HepG2 (cell line): ENCODE measurements at regions not wholly inside any gene's neighbourhood (a gene's known extent, or its start where the extent isn't known, plus 50 kb on each side); places are given as distances from the start of the nearest gene placed in this dataset.

Experiments
- ATAC-seq: fragments of 200-7000 bp; cut with Tn5 transposase; 3 replicates; pipeline ENCODE4 v1.9.1; 2020; ENCODE audit warnings: mild to moderate bottlenecking, moderate library complexity
- BruUV-seq: library from RNA; stranded (reverse); fragments of 400-500 nt; replicated peaks from 2 replicates; lab custom pipeline; 2021; lab: Mats Ljungman, UMichigan
- CTCF ChIA-PET: fragments of 300-600 bp; formaldehyde crosslinking; extraction: SDS; loops from one replicate; lab custom pipeline; 2021; ENCODE audit warnings: low total read pairs, inconsistent platforms, low intra/inter-chr PET ratio; lab: Yijun Ruan, JAX
- POLR2A ChIA-PET: fragments of 350-600 bp; sonication (Branson Sonifier 250); formaldehyde crosslinking; loops from one replicate; lab custom pipeline; 2020; ENCODE audit warnings: antibody characterized with exemption, inconsistent platforms; lab: Yijun Ruan, JAX
- DNase-seq: peaks from one replicate; pipeline ENCODE4 v3.0.0-alpha.2; 2015; ENCODE audit warnings: low spot score
- FAIRE-seq: peaks from 3 replicates; lab custom pipeline; 2011; peaks lifted over from hg19 to GRCh38; lab: Jason Lieb, UNC
- H2AFZ ChIP-seq: one replicate; pipeline ENCODE4 v1.6.1; 2011; ENCODE audit warnings: low read length, inconsistent platforms
- H3K27ac ChIP-seq: fragments of 300-600 bp; 3 replicates; pipeline ENCODE4 v1.8.0; 2011; ENCODE audit warnings: mixed run types, mild to moderate bottlenecking, mixed read lengths, low read length, inconsistent platforms; ENCODE audit not compliant: insufficient read depth; ENCODE audit errors: extremely low read length
- H3K27me3 ChIP-seq, 2 experiments: fragments of 200-600 bp in 1 of 2; 2 replicates in 1 of 2; 3 replicates in 1 of 2; pipeline versions ENCODE4 v1.6.0 to v1.8.0; 2011; ENCODE audit warnings: low read length in 2 of 2, mild to moderate bottlenecking in 2 of 2, moderate library complexity in 2 of 2, inconsistent platforms in 1 of 2; ENCODE audit not compliant: insufficient read depth in 2 of 2, control insufficient read depth in 1 of 2
- H3K36me3 ChIP-seq, 2 experiments: fragments of 200-600 bp in 1 of 2; replicated peaks in 1 of 2; 2 replicates in 1 of 2; 3 replicates in 1 of 2; pipeline versions ENCODE4 v1.5.1 to v1.8.0; 2011; ENCODE audit warnings: low read length in 2 of 2, inconsistent platforms in 1 of 2; ENCODE audit not compliant: insufficient read depth in 2 of 2, control insufficient read depth in 1 of 2
- H3K4me1 ChIP-seq: 2 replicates; pipeline ENCODE4 v1.5.1; 2012; ENCODE audit warnings: low read length, inconsistent platforms; ENCODE audit not compliant: insufficient read depth
- H3K4me2 ChIP-seq: 2 replicates; pipeline ENCODE4 v1.6.0; 2011; ENCODE audit warnings: low read depth, low read length, inconsistent platforms
- H3K4me3 ChIP-seq, 3 experiments: fragments of 200-600 bp in 1 of 3; sonication (generic), shearing (Covaris generic) in 1 of 3; replicated peaks in 1 of 3; 2 replicates each; pipeline ENCODE4 v1.5.1; 2011 to 2016; ENCODE audit warnings: low read length in 3 of 3, inconsistent platforms in 2 of 3, low read depth in 2 of 3, mild to moderate bottlenecking in 2 of 3, control low read depth in 1 of 3, mixed read lengths in 1 of 3; ENCODE audit not compliant: insufficient read depth in 1 of 3
- H3K79me2 ChIP-seq: one replicate; pipeline ENCODE4 v1.6.1; 2011; ENCODE audit warnings: low read length, inconsistent platforms; ENCODE audit not compliant: insufficient read depth
- H3K9ac ChIP-seq: 2 replicates; pipeline ENCODE4 v1.6.0; 2011; ENCODE audit warnings: mild to moderate bottlenecking, low read depth, low read length, inconsistent platforms; ENCODE audit not compliant: insufficient read depth
- H3K9me3 ChIP-seq: 2 replicates; pipeline ENCODE4 v1.5.1; 2012; ENCODE audit warnings: mild to moderate bottlenecking, low read length
- H4K20me1 ChIP-seq: 2 replicates; pipeline ENCODE4 v1.6.0; 2011; ENCODE audit warnings: inconsistent platforms, mild to moderate bottlenecking, low read length, moderate library complexity; ENCODE audit not compliant: insufficient read depth
- FOSL1 ChIP-seq: sonication (generic); formaldehyde crosslinking; IDR thresholded peaks from 2 replicates; pipeline ENCODE4 v1.9.0; 2021; ENCODE audit warnings: missing genetic modification reagents, borderline replicate concordance
- KDM4B ChIP-seq: sonication (generic); formaldehyde crosslinking; IDR thresholded peaks from 2 replicates; pipeline ENCODE4 v1.4.0; 2020; ENCODE audit warnings: missing genetic modification reagents
- NAIF1 ChIP-seq: sonication (generic); formaldehyde crosslinking; IDR thresholded peaks from 2 replicates; pipeline ENCODE4 v1.5.0; 2020; ENCODE audit warnings: mild to moderate bottlenecking, missing genetic modification reagents, borderline replicate concordance
- NFE2L2 ChIP-seq: fragments of 150-350 bp; IDR thresholded peaks from 2 replicates; pipeline ENCODE4 v1.6.1; 2014; ENCODE audit warnings: low read length
- RFX5 ChIP-seq: IDR thresholded peaks from 2 replicates; pipeline ENCODE4 v1.6.1; 2011; ENCODE audit warnings: low read depth, low read length, improper control_type of control experiment
- SNRNP70 ChIP-seq: fragments of 200-400 bp; formaldehyde crosslinking; IDR thresholded peaks from 2 replicates; pipeline ENCODE4 v1.6.1; 2017; ENCODE audit warnings: mild to moderate bottlenecking, low read depth, low read length, moderate library complexity
- SP5 ChIP-seq: IDR thresholded peaks from 2 replicates; pipeline ENCODE4 v1.6.1; 2016; ENCODE audit warnings: low read depth, borderline replicate concordance
- SPEN ChIP-seq: sonication (generic); formaldehyde crosslinking; IDR thresholded peaks from 2 replicates; pipeline ENCODE4 v1.5.1; 2020; ENCODE audit warnings: low read depth, mild to moderate bottlenecking, missing genetic modification reagents
- ZFX ChIP-seq: sonication (generic); formaldehyde crosslinking; IDR thresholded peaks from 2 replicates; pipeline ENCODE4 v1.4.0; 2020; ENCODE audit warnings: mild to moderate bottlenecking, low read depth, missing genetic modification reagents, moderate library complexity
- ZMAT3 ChIP-seq: sonication (generic); formaldehyde crosslinking; conservative IDR thresholded peaks from 2 replicates; pipeline ENCODE4 v1.7.0; 2021; ENCODE audit warnings: missing genetic modification reagents
- ZNF282 ChIP-seq: fragments of 450-650 bp; IDR thresholded peaks from 2 replicates; pipeline ENCODE4 v1.6.1; 2018; ENCODE audit not compliant: partially characterized antibody
- ZNF33A ChIP-seq: sonication (generic); formaldehyde crosslinking; IDR thresholded peaks from 2 replicates; pipeline ENCODE4 v1.5.1; 2020; ENCODE audit warnings: missing genetic modification reagents, mild to moderate bottlenecking, moderate library complexity, borderline replicate concordance
- WGBS: methylation state at CpG from one replicate; pipeline ENCODE4 v1.1.6; 2017; ENCODE audit warnings: low lambda C conversion rate; 5-methylcytosine and 5-hydroxymethylcytosine counted together
- in situ Hi-C: cut with HindIII; loops from 2 replicates; pipeline ENCODE4 v1.10.0; 2017; ENCODE audit warnings: low pct_unique_long_range_greater_than_20kb; ENCODE audit not compliant: extremely low pct_ligation_motif_present
- intact Hi-C: fragments of 100-400 bp; cut with micrococcal nuclease; formaldehyde crosslinking; loops from one replicate; pipeline ENCODE4 v1.10.0; 2022; ENCODE audit not compliant: unreplicated experiment
- TF ChIP-seq, protein P1 (sequence below): IDR thresholded peaks from 2 replicates; pipeline ENCODE4 v1.6.1; 2016; ENCODE audit warnings: low read depth, missing genetic modification reagents, missing compliant biosample characterization
- TF ChIP-seq, protein P2 (sequence below): sonication (generic); formaldehyde crosslinking; IDR thresholded peaks from 2 replicates; pipeline ENCODE4 v1.8.0; 2022; ENCODE audit warnings: missing genetic modification reagents, mild to moderate bottlenecking, borderline replicate concordance
- TF ChIP-seq, protein P3 (sequence below): sonication (generic); formaldehyde crosslinking; IDR thresholded peaks from 2 replicates; pipeline ENCODE4 v1.4.0; 2020; ENCODE audit warnings: missing genetic modification reagents, low read depth, mild to moderate bottlenecking, borderline replicate concordance
- TF ChIP-seq, protein P4 (sequence below): sonication (generic); formaldehyde crosslinking; IDR thresholded peaks from 2 replicates; pipeline ENCODE4 v1.8.0; 2022; ENCODE audit warnings: mild to moderate bottlenecking, missing genetic modification reagents, moderate library complexity

DNA sequence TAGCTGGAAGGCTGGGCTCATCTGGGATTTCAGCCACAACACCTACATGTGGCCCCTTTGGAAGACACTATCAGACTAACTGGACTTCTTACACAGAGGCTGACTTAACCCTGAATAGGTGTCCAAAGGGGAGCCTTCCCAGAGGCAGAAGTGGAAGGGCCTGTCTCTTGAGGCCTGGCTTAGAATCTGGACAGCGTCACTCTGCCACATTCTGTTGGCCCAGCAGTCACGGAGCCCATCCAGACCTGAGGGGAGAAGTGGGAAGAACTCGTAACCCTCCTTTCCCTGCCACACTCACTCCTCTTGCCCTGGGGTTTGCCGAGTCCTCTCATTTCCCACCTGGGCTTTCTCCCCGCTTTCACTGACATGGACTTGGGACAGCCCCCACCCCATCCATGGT lies 170.5 kb downstream of the C16orf95 start (continued):
- TF ChIP-seq, protein P1, sequence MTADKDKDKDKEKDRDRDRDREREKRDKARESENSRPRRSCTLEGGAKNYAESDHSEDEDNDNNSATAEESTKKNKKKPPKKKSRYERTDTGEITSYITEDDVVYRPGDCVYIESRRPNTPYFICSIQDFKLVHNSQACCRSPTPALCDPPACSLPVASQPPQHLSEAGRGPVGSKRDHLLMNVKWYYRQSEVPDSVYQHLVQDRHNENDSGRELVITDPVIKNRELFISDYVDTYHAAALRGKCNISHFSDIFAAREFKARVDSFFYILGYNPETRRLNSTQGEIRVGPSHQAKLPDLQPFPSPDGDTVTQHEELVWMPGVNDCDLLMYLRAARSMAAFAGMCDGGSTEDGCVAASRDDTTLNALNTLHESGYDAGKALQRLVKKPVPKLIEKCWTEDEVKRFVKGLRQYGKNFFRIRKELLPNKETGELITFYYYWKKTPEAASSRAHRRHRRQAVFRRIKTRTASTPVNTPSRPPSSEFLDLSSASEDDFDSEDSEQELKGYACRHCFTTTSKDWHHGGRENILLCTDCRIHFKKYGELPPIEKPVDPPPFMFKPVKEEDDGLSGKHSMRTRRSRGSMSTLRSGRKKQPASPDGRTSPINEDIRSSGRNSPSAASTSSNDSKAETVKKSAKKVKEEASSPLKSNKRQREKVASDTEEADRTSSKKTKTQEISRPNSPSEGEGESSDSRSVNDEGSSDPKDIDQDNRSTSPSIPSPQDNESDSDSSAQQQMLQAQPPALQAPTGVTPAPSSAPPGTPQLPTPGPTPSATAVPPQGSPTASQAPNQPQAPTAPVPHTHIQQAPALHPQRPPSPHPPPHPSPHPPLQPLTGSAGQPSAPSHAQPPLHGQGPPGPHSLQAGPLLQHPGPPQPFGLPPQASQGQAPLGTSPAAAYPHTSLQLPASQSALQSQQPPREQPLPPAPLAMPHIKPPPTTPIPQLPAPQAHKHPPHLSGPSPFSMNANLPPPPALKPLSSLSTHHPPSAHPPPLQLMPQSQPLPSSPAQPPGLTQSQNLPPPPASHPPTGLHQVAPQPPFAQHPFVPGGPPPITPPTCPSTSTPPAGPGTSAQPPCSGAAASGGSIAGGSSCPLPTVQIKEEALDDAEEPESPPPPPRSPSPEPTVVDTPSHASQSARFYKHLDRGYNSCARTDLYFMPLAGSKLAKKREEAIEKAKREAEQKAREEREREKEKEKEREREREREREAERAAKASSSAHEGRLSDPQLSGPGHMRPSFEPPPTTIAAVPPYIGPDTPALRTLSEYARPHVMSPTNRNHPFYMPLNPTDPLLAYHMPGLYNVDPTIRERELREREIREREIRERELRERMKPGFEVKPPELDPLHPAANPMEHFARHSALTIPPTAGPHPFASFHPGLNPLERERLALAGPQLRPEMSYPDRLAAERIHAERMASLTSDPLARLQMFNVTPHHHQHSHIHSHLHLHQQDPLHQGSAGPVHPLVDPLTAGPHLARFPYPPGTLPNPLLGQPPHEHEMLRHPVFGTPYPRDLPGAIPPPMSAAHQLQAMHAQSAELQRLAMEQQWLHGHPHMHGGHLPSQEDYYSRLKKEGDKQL (CRISPR knock-in tag), result no peak
- no peak for TF ChIP-seq ZNF282

DNA sequence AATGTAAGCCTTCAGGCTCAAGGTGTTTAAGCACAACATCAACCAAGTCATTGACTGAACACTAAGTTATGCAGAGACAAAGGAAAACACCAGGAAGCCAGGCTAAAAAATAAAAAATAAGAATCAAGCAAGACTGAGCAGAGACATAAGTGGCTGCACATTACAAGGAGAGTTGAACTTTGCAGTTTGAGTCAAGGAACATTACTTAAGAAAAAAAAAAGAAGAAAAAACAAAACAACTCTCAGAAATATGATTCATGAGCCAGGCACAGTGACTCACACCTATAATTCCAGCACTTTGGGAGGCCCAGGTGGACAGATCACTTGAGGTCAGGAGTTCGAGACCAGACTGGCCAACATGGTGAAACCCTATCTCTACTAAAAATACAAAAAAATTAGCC lies 168.1 kb downstream of the C16orf95 start:
- no peak for ATAC-seq
- H3K4me2 ChIP-seq, result no peak overlapping the region
- no peak for DNase-seq
- no peak overlapping the region for H3K27ac ChIP-seq
- 0 out of 5 replicates have a peak, but pooled peaks cover 0 to 5% of the 10 kb centered on the region in 2 experiments for H3K27me3 ChIP-seq
- H3K36me3 ChIP-seq, result no peaks in the 10 kb centered on the region
- in situ Hi-C loops (no loop called here), intact Hi-C loops (no loop called here)
- BruUV-seq, result no TSS peak
- H3K9ac ChIP-seq, result no peak overlapping the region
- H3K9me3 ChIP-seq, result 0 out of 2 replicates have a peak, but pooled peaks cover 3% of the 10 kb centered on the region
- ChIA-PET POLR2A (no interaction called here), CTCF (no interaction called here)
- no peak for FAIRE-seq
- no peaks in the 10 kb centered on the region for H3K79me2 ChIP-seq
- WGBS, result 12% methylated on average over 1 of the region's 1 CpG
- no peak overlapping the region for H3K4me3 ChIP-seq
- H2AFZ ChIP-seq, result no peak overlapping the region
- no peaks in the 10 kb centered on the region for H4K20me1 ChIP-seq
- H3K4me1 ChIP-seq, result no peaks in the 10 kb centered on the region
- TF ChIP-seq KDM4B (CRISPR knock-in tag) (no peak), NAIF1 (CRISPR knock-in tag) (no peak), FOSL1 (CRISPR knock-in tag) (no peak), ZFX (CRISPR knock-in tag) (no peak), RFX5 (no peak), NFE2L2 (no peak), ZMAT3 (no peak), SNRNP70 (no peak), SPEN (CRISPR knock-in tag) (no peak), ZNF33A (CRISPR knock-in tag) (no peak), SP5 (CRISPR knock-in tag) (no peak)
- TF ChIP-seq, protein P2, sequence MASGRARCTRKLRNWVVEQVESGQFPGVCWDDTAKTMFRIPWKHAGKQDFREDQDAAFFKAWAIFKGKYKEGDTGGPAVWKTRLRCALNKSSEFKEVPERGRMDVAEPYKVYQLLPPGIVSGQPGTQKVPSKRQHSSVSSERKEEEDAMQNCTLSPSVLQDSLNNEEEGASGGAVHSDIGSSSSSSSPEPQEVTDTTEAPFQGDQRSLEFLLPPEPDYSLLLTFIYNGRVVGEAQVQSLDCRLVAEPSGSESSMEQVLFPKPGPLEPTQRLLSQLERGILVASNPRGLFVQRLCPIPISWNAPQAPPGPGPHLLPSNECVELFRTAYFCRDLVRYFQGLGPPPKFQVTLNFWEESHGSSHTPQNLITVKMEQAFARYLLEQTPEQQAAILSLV (CRISPR knock-in tag), result no peak
- TF ChIP-seq, protein P3, sequence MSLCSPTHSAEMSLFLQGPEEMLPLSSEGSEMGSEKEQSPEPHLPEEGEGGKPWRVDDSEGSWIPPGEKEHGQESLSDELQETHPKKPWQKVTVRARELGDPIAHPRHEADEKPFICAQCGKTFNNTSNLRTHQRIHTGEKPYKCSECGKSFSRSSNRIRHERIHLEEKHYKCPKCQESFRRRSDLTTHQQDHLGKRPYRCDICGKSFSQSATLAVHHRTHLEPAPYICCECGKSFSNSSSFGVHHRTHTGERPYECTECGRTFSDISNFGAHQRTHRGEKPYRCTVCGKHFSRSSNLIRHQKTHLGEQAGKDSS (CRISPR knock-in tag), result no peak
- TF ChIP-seq, protein P4, sequence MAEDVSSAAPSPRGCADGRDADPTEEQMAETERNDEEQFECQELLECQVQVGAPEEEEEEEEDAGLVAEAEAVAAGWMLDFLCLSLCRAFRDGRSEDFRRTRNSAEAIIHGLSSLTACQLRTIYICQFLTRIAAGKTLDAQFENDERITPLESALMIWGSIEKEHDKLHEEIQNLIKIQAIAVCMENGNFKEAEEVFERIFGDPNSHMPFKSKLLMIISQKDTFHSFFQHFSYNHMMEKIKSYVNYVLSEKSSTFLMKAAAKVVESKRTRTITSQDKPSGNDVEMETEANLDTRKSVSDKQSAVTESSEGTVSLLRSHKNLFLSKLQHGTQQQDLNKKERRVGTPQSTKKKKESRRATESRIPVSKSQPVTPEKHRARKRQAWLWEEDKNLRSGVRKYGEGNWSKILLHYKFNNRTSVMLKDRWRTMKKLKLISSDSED, result no peak
